Activated CD8-positive, alpha-beta memory T cell treated with anti-CD3 and anti-CD28 coated beads for 48 hours (primary cell): ENCODE measurements at regions not wholly inside any gene's neighbourhood (a gene's known extent, or its start where the extent isn't known, plus 50 kb on each side); places are given as distances from the start of the nearest gene placed in this dataset.
"Not testable (repeated sequence)": the region's sequence is repeated elsewhere in the genome, so short reads cannot be mapped to it uniquely, and the experiment has no call there.

Experiments used
- DNase-seq, 3 experiments: peaks; one replicate each; pipeline ENCODE4 v3.0.0-alpha.2; 2020; ENCODE audit warnings: low read depth in 2 of 3, low spot score in 2 of 3

- DNase-seq, result no peak
Observed at GRCh38 chr2:194567661-194568017, 1089.4 kb upstream of the SLC39A10 start.

GRCh38 chr2:194566907-194567660 lies 1089.9 kb upstream of the SLC39A10 start:
- no peak for DNase-seq

- DNase-seq, result no peak
Observed at GRCh38 chr2:194564422-194564821, 1092.6 kb upstream of the SLC39A10 start.

DNA sequence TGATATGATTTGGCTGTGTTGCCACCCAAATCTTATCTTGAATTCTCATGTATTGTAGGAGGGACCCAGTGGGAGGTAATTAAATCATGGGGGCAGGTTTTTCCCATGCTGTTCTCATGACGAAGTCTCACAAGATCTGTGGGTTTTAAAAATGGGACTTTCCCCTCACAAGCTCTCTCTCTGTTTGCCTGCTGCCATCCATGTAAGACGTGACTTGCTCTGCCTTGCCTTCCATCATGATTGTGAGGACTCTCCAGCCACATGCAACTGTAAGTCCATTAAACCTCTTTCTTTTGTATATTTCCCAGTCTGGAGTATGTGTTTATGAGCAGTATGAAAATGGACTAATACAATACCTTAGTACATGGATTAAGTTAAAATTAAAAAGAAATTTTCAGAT lies 1094.7 kb upstream of the SLC39A10 start:
- DNase-seq, result no peak

DNA sequence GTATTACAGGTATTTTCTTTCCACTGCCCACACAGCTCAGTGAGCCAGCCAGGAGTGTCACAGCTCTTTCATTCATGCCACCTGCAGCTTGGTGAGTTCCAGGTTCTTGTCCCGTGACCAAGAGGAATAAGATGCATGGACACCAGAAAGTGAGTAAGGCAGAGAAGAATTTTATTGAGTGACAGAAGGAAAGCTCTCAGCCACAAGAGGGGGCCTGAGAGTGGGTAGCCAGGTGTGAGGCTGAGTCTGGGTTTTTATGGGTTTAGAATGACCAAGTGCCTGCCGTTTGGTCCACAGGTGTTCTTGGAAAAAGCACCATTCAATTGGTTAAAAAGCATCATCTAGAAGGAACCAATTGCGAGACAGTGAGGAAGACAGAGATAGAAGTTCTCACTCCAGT lies 1097.1 kb upstream of the SLC39A10 start:
- no peak for DNase-seq

GRCh38 chr2:194559523-194559922 lies 1097.5 kb upstream of the SLC39A10 start:
- DNase-seq, result no peak

DNA sequence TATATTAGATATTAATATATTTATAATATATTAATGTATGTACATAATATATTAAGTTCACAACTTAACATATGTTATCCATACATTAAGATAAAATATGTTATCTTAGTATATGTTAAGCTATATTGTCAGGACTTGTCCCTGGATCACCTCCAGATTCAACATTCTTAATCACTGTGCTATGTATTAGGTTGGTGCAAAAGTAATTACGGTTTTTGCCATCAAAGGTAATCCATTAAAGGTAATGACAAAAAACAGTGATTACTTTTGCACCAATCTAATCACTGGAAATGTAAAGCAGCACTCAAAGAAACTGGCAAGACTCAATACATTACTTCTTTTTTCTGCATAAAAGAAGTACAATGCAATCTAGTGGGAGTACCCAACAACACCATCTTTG lies 1099.0 kb upstream of the SLC39A10 start:
- no peak for DNase-seq

GRCh38 chr2:194556629-194557028 lies 1100.4 kb upstream of the SLC39A10 start:
- no peak for DNase-seq

DNA sequence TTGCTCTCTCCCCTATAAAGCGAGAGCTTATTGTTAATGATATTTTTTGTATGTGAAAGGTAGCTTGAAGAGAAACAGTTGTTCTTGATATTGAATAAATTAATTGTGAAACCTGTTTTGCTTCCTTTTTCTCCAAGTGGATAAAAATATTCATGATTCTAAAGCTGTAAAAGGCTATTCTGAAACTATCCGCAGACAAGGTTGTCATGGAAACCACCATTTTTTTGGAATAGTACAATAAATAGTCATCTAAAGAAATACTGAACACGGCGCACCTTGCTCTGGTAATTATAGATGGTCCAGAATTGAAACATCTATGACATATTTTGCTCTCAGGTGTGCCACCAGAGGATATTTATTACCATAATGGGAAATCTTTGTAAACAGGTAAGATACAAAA lies 1103.0 kb upstream of the SLC39A10 start:
- no peak for DNase-seq

DNA sequence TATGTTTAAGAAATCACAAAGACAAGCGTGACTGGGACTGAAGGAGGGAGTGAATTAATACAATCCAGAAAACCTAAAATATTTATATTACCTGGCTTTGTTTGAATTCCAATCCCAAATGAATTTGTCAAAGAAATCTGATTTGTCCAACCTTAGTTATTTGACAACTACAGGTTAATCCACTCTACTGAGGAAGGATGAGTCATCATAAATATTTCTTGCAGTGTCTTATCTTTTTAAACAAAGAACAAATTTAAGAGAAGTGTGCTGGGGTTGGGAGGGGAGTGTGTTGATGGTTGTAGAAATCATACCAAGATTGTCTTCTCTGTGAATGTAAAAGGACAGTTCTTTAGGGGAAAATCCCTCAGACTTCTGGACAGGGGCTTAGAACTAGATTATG lies 1106.3 kb upstream of the SLC39A10 start:
- no peak for DNase-seq

- DNase-seq, result no peak
Observed at GRCh38 chr2:194549387-194549786, 1107.6 kb upstream of the SLC39A10 start.

DNA sequence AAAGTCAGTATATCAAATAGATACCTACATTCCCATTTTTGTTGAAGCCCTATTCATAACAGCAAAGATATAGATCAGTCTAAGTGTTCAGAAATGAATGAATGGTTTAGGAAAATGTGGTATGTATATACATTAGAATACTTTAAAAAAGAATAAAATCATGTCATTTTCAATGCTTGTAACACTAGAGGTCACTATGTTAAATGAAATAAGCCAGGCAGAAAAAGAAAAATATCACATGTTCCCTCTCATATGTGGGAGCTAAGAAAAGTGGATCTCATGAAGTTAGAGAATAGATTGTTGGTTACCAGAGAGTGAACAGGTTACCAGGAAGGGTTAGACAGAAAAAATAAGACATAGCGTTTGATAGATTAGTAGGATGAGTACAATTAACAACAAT lies 1111.0 kb upstream of the SLC39A10 start:
- no peak for DNase-seq

DNA sequence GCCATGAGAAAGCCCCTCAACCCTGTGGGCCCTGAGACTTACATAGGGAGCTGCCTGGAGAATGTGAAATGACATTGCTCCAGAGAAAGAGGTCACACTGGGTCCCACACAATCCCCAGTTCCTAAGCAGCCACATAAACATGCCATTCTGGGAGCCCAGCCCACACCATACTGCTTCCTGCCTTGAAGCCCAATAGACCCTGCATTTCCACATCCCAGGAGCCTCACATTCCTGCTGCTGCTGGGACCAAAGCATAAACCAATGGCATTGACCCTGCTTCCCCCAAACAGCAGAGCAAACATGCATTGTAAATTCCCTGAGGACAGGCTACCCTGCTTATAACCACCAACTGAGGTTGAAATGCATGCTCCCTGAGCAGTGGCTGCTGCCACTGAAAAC lies 1117.6 kb upstream of the SLC39A10 start:
- DNase-seq, result no peak

GRCh38 chr2:194526121-194526520 lies 1130.9 kb upstream of the SLC39A10 start:
- no peak for DNase-seq

DNA sequence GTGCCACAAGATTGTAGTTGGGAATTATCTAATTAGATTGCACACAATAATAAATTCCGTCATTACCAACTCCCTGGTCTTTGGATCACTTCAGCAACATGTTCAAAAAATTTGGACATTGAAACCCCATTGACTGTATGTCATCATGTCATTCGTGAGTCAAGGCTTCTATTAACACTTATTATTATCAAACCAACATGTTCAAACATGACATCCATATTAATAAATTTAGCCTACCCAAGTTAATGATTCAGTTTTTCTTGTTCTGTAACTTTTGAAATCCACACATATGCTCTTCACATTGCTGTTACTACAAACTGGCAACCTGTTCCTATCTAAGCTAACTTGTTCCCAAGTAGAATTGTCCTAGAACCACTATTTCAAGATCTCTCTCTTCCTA lies 1142.7 kb upstream of the SLC39A10 start:
- no peak for DNase-seq

DNA sequence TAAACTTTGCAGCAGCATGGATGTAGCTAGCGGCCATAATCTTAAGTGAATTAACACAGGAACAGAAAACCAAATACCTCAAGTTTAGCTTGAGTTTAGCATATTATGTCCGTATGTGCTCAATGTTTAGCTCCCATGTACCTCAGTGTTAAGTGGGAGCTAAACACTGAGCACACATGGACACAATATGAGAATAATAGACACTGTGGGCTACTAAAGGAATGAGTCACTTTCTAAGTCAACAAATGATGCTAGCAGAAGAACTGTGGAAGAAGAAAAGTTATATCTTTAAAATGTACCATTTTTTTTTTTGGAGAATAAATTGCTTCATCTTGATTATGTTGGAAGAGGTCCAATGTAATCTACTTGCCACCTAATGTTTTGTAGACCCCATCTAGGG lies 1146.0 kb upstream of the SLC39A10 start:
- DNase-seq, result not testable (repeated sequence)

GRCh38 chr2:194504876-194505275 lies 1152.2 kb upstream of the SLC39A10 start:
- not testable (repeated sequence) for DNase-seq

DNA sequence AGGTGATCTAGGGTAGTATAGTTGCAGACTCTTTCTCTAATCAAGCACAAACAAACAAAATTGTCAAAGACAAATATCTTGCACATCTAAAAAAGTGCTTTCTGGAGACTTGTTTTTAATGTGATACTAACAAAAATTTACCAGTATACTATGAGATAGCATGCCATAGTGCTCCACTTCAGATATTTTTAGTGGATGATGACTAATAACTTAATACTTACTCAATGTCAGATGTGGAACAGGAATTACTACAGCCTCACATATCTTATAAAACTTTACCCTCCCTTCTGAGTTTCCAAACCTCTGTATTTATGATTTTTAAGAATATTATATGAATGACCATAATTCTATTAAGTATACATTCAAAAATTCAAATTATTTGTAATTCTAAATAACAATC lies 1162.0 kb upstream of the SLC39A10 start:
- DNase-seq, result no peak

DNA sequence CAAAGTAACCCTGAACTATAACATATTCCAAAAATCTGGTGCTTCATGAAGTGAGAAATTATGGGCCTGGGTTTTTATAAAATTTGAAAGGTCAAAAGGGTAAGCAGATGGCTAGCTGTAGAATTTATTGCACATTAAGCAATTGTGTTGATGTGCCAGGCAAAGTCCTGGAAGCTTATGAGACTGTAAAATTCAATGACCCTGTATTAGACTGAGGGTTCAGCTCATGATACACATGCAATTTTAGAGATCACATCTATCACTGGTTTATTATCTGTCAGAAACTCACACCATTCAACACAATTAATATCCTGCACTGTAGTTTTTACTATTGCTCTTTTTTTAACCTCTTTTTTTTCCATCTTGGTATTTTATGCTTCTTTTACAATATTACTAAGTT lies 1162.6 kb upstream of the SLC39A10 start:
- DNase-seq, result no peak

DNA sequence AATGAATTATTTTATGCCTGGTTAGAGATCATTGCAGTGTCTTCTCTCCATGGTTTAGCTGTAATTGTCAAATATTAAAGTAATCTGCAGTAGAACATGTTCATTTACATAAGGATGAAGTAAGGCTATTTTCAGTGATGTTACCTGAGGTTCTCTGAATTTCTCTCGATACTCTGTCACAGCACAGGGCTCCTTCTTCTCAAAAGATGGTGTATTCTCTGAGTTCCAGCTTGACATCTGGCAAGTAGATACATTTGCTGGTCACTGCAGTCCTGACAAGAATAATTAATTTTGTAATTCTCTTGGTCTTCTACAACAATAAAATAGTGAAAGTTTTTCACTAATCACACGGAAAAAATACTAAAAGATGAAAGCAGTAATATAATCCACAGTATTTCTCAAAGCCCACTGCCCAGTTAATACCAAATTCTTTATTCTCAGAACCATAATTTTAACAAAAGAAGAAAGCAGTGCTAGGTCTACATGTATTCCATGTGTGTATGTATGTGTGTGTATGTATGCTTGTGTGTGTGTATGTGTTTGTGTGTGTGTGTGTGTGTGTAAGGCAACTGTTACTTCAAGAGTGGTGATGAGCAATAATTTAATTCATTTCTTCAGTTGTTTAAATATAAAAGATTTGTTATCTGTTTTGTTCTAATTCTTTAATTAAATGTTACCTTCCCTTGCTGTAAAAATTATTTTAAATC lies 1165.5 kb upstream of the SLC39A10 start:
- DNase-seq, result no peak

DNA sequence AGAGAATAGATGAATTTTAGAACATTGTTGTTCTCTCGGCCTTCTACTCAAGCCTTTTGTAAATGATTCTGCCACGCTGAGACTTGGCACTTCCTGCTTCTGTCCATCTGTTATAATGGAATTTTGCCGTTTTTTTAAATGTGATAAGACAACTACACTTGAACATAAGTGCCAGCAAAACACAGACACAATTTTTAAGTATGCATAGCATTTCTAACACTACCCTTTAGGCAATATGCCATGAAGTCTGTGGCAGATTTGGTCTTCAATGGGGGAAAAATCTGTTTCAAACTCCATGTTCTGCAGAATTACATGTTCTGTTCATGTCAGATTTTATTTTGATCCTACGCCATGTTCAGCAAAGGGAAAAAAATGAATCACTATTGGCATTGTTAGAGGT lies 1170.7 kb upstream of the SLC39A10 start:
- DNase-seq, result no peak

DNA sequence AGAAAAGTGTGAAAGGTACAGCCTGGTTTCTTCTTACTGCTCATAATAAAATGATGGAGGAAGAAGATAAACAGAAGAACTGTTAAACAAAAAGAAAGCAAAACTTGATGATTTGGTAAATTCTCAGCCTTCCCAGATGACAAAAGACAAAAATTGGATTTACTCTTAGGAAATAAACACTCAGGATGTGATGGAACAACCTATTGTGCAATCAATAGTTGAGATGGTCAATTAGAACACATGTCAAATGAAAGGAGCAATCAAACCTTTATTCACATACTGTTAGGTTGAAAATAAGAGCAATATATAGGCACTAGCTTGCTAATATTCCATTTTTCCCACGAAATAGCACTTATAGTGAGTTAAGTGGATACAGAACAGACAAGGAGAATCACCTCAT lies 1174.0 kb upstream of the SLC39A10 start:
- DNase-seq, result no peak

GRCh38 chr2:194465641-194466040 lies 1191.4 kb upstream of the SLC39A10 start:
- no peak for DNase-seq
